B cell (primary cell): ENCODE measurements at regions not wholly inside any gene's neighbourhood (a gene's known extent, or its start where the extent isn't known, plus 50 kb on each side); places are given as distances from the start of the nearest gene placed in this dataset.

Experiments
- ATAC-seq: fragments of 200-7000 bp; cut with Tn5 transposase; one replicate; pipeline ENCODE4 v1.10.0; 2021; ENCODE audit warnings: low read depth, mild to moderate bottlenecking, moderate number of reproducible peaks, moderate library complexity
- CTCF ChIA-PET: fragments of 350-600 bp; sonication (Branson Sonifier 250); formaldehyde crosslinking; loops from one replicate; lab custom pipeline; 2021; ENCODE audit warnings: antibody characterized with exemption, inconsistent platforms; lab: Charles Lee
- POLR2A ChIA-PET: fragments of 350-600 bp; sonication (Branson Sonifier 250); formaldehyde crosslinking; loops from one replicate; lab custom pipeline; 2021; ENCODE audit warnings: antibody characterized with exemption; lab: Charles Lee
- DNase-seq: peaks from one replicate; pipeline ENCODE4 v3.0.0; 2013
- H2AFZ ChIP-seq: 2 replicates; pipeline ENCODE4 v1.6.1; 2012; ENCODE audit warnings: mild to moderate bottlenecking, low read depth, low read length; ENCODE audit not compliant: insufficient read depth, poor library complexity, severe bottlenecking
- H3K27ac ChIP-seq, 2 donors: 1 replicate in 1 of 2; 2 replicates in 1 of 2; pipeline ENCODE4 v1.5.1; 2012 to 2013; ENCODE audit warnings: low read length in 2 of 2, mild to moderate bottlenecking in 2 of 2, moderate library complexity in 1 of 2
- H3K27me3 ChIP-seq, 4 experiments: fragments of 200-600 bp in 1 of 4; sonication (generic) in 1 of 4; replicated peaks in 1 of 4; 1 replicate in 2 of 4; 2 replicates in 2 of 4; pipeline versions ENCODE4 v1.6.1 to v1.7.0; 2013 to 2016; ENCODE audit warnings: low read length in 3 of 4, mild to moderate bottlenecking in 2 of 4, mixed read lengths in 1 of 4, moderate library complexity in 1 of 4; ENCODE audit not compliant: insufficient read depth in 4 of 4, control insufficient read depth in 3 of 4; ENCODE audit errors: control extremely low read depth in 1 of 4
- H3K36me3 ChIP-seq, 2 experiments: replicated peaks in 1 of 2; 1 replicate in 1 of 2; 2 replicates in 1 of 2; pipeline versions ENCODE4 v1.6.1 to v1.7.1; 2013; ENCODE audit warnings: low read length in 1 of 2; ENCODE audit not compliant: insufficient read depth in 2 of 2, control insufficient read depth in 1 of 2; ENCODE audit errors: control extremely low read depth in 1 of 2, extremely low read depth in 1 of 2
- H3K4me1 ChIP-seq, 2 donors: fragments of 200-600 bp in 1 of 2; sonication (generic) in 1 of 2; 1 replicate in 1 of 2; 2 replicates in 1 of 2; pipeline versions ENCODE4 v1.5.1 to v1.6.1; 2013 to 2017; ENCODE audit warnings: low read length in 2 of 2; ENCODE audit not compliant: control insufficient read depth in 2 of 2, insufficient read depth in 2 of 2
- H3K4me2 ChIP-seq: replicated peaks from 2 replicates; pipeline ENCODE3; 2012; ENCODE audit warnings: mild to moderate bottlenecking, low read depth, low read length; ENCODE audit not compliant: poor library complexity, severe bottlenecking
- H3K4me3 ChIP-seq, 5 experiments: fragments of 200-600 bp in 1 of 5; sonication (generic) in 1 of 5; 1 replicate in 3 of 5; 2 replicates in 2 of 5; pipeline versions ENCODE4 v1.5.1 to v1.7.0; 2011 to 2016; ENCODE audit warnings: low read length in 4 of 5, mild to moderate bottlenecking in 4 of 5, low read depth in 2 of 5, control low read depth in 1 of 5, moderate library complexity in 1 of 5; ENCODE audit not compliant: insufficient read depth in 1 of 5; ENCODE audit errors: control extremely low read depth in 1 of 5, extremely low read depth in 1 of 5
- H3K79me2 ChIP-seq: fragments of 200-600 bp; sonication (generic); one replicate; pipeline ENCODE4 v1.6.0; 2016; ENCODE audit warnings: low read length; ENCODE audit not compliant: control insufficient read depth, insufficient read depth
- H3K9ac ChIP-seq: fragments of 200-600 bp; sonication (generic); 2 replicates; pipeline ENCODE4 v1.6.1; 2017; ENCODE audit warnings: mild to moderate bottlenecking, low read length, moderate library complexity
- H3K9me3 ChIP-seq, 3 donors: one replicate each; pipeline versions ENCODE4 v1.6.1 to v1.7.1; 2013; ENCODE audit warnings: low read length in 2 of 3; ENCODE audit not compliant: control insufficient read depth in 2 of 3, insufficient read depth in 1 of 3; ENCODE audit errors: control extremely low read depth in 1 of 3
- H4K20me1 ChIP-seq: 2 replicates; pipeline ENCODE4 v1.6.0; 2012; ENCODE audit warnings: mild to moderate bottlenecking, low read length; ENCODE audit not compliant: insufficient read depth, control insufficient read depth, poor library complexity, severe bottlenecking
- H3K27ac Mint-ChIP-seq: one replicate; pipeline ENCODE4 v1.8.0; 2021; ENCODE audit warnings: mixed read lengths
- H3K27me3 Mint-ChIP-seq: one replicate; pipeline ENCODE4 v1.8.0; 2021; ENCODE audit warnings: mixed read lengths
- H3K4me1 Mint-ChIP-seq: one replicate; pipeline ENCODE4 v1.8.0; 2021; ENCODE audit warnings: mixed read lengths
- H3K4me3 Mint-ChIP-seq: one replicate; pipeline ENCODE4 v1.8.0; 2021; ENCODE audit warnings: mixed read lengths
- H3K9me3 Mint-ChIP-seq: one replicate; pipeline ENCODE4 v1.8.0; 2022; ENCODE audit warnings: mixed read lengths; ENCODE audit not compliant: insufficient read depth
- CTCF ChIP-seq: fragments of 200-600 bp; IDR thresholded peaks from one replicate; pipeline ENCODE4 v1.8.0; 2022; ENCODE audit warnings: antibody characterized with exemption, mild to moderate bottlenecking
- EZH2 ChIP-seq: IDR thresholded peaks from 2 replicates; pipeline ENCODE4 v1.6.1; 2012; ENCODE audit warnings: borderline replicate concordance, low read depth, mild to moderate bottlenecking, moderate library complexity, low read length; ENCODE audit not compliant: insufficient read depth, poor library complexity, severe bottlenecking
- WGBS: methylation state at CpG from one replicate; pipeline ENCODE4 v1.1.5; 2013; ENCODE audit warnings: missing lambda C conversion rate; ENCODE audit not compliant: insufficient coverage; 5-methylcytosine and 5-hydroxymethylcytosine counted together
- intact Hi-C: fragments of 100-400 bp; cut with micrococcal nuclease; formaldehyde crosslinking; loops from one replicate; pipeline ENCODE4 v1.10.0; 2022

- no peak overlapping the region for H3K4me2 ChIP-seq
- no peak overlapping the region for H2AFZ ChIP-seq
- H4K20me1 ChIP-seq = no peaks in the 10 kb centered on the region
- intact Hi-C loops = no loop called here
- H3K4me3 ChIP-seq = no peak overlapping the region
- H3K9me3 Mint-ChIP-seq = peaks cover 6% of the 10 kb centered on the region
- H3K27me3 Mint-ChIP-seq = peaks cover 10% of the 10 kb centered on the region
- H3K9me3 ChIP-seq = peaks cover 0 to 3% (median 0%) of the 10 kb centered on the region in 3 donors
- DNase-seq (no peak), ATAC-seq (no peak)
- no peak overlapping the region for H3K9ac ChIP-seq
- no peaks in the 10 kb centered on the region for H3K4me1 Mint-ChIP-seq
- no peaks in the 10 kb centered on the region for H3K79me2 ChIP-seq
- H3K36me3 ChIP-seq = no peaks in the 10 kb centered on the region
- 83% methylated on average over 2 of the region's 4 CpGs for WGBS
- no peaks in the 10 kb centered on the region for H3K27me3 ChIP-seq
- POLR2A ChIA-PET = no interaction called here
- no peak overlapping the region for H3K27ac Mint-ChIP-seq
- no peaks in the 10 kb centered on the region for H3K4me1 ChIP-seq
- no peak for TF ChIP-seq CTCF
- no peak for TF ChIP-seq EZH2
- H3K4me3 Mint-ChIP-seq = no peak overlapping the region
- no peak overlapping the region for H3K27ac ChIP-seq
- CTCF ChIA-PET = no interaction called here
These were observed 91.4 kb upstream of the TJP1 start for GRCh38 chr15:29913528-29914135.

- Histone ChIP-seq H3K9me3 (peaks cover 0 to 3% (median 0%) of the 10 kb centered on the region in 3 donors), H2AFZ (no peak overlapping the region), H3K4me3 (no peak overlapping the region), H4K20me1 (no peaks in the 10 kb centered on the region), H3K9ac (no peak overlapping the region), H3K4me2 (no peak overlapping the region), H3K4me1 (no peaks in the 10 kb centered on the region), H3K36me3 (no peaks in the 10 kb centered on the region), H3K27me3 (no peaks in the 10 kb centered on the region), H3K79me2 (no peaks in the 10 kb centered on the region), H3K27ac (no peak overlapping the region)
- intact Hi-C loops = no loop called here
- Mint-ChIP-seq H3K9me3 (peaks cover 6% of the 10 kb centered on the region), H3K27me3 (no peaks in the 10 kb centered on the region), H3K4me3 (no peak overlapping the region), H3K4me1 (no peaks in the 10 kb centered on the region), H3K27ac (no peak overlapping the region)
- CTCF ChIA-PET = no interaction called here
- ATAC-seq (no peak), DNase-seq (no peak)
- POLR2A ChIA-PET = no interaction called here
- 60% methylated on average over 1 of the region's 3 CpGs for WGBS
- no peak for TF ChIP-seq EZH2
- no peak for TF ChIP-seq CTCF
These were observed 89.4 kb upstream of the TJP1 start for GRCh38 chr15:29911705-29912104.
